NCI-H774 (cell line): ENCODE measurements at regions not wholly inside any gene's neighbourhood (a gene's known extent, or its start where the extent isn't known, plus 50 kb on each side); places are given as distances from the start of the nearest gene placed in this dataset.
"Not testable (repeated sequence)": the region's sequence is repeated elsewhere in the genome, so short reads cannot be mapped to it uniquely, and the experiment has no call there.

ENCODE experiments used
- DNase-seq: peaks from one replicate; lab custom pipeline; 2025; lab: John Stamatoyannopoulos, UW

- DNase-seq, result no peak
Observed at GRCh38 chr15:26260517-26261133, 397.5 kb upstream of the ATP10A start.

- DNase-seq, result no peak
Observed at GRCh38 chr15:26259581-26259980, 396.5 kb upstream of the ATP10A start.

GRCh38 chr15:26244782-26245181, 381.7 kb upstream of the ATP10A start:
- not testable (repeated sequence) for DNase-seq

GRCh38 chr15:26243382-26243781, 380.3 kb upstream of the ATP10A start:
- DNase-seq, result no peak

GRCh38 chr15:26242565-26243071, 379.5 kb upstream of the ATP10A start:
- DNase-seq, result no peak

GRCh38 chr15:26235864-26236263, 372.7 kb upstream of the ATP10A start:
- DNase-seq, result no peak

- DNase-seq, result no peak
Observed at GRCh38 chr15:26234976-26235767, 372.0 kb upstream of the ATP10A start.

GRCh38 chr15:26232691-26233090, 369.6 kb upstream of the ATP10A start:
- no peak for DNase-seq

GRCh38 chr15:26231096-26231495, 368.0 kb upstream of the ATP10A start:
- no peak for DNase-seq

- DNase-seq, result no peak
Observed at GRCh38 chr15:26224266-26224665, 361.1 kb upstream of the ATP10A start.

- DNase-seq, result no peak
Observed at GRCh38 chr15:26223720-26224119, 360.6 kb upstream of the ATP10A start.

GRCh38 chr15:26222781-26223180, 359.7 kb upstream of the ATP10A start:
- DNase-seq, result no peak

- not testable (repeated sequence) for DNase-seq
Observed at GRCh38 chr15:26217043-26217442, 353.9 kb upstream of the ATP10A start.

GRCh38 chr15:26214290-26214689, 351.2 kb upstream of the ATP10A start:
- DNase-seq, result no peak

- no peak for DNase-seq
Observed at GRCh38 chr15:26213427-26213826, 350.3 kb upstream of the ATP10A start.

GRCh38 chr15:26212109-26212508, 349.0 kb upstream of the ATP10A start:
- DNase-seq, result no peak

GRCh38 chr15:26210980-26211379, 347.9 kb upstream of the ATP10A start:
- DNase-seq, result no peak

- DNase-seq, result peak; percentile 1
Observed at GRCh38 chr15:26201177-26201858, 338.2 kb upstream of the ATP10A start.

- no peak for DNase-seq
Observed at GRCh38 chr15:26200427-26200826, 337.3 kb upstream of the ATP10A start.

- no peak for DNase-seq
Observed at GRCh38 chr15:26197719-26198118, 334.6 kb upstream of the ATP10A start.

- no peak for DNase-seq
Observed at GRCh38 chr15:26197060-26197459, 333.9 kb upstream of the ATP10A start.

GRCh38 chr15:26191193-26191592, 328.1 kb upstream of the ATP10A start:
- no peak for DNase-seq

GRCh38 chr15:26186138-26186537, 323.0 kb upstream of the ATP10A start:
- not testable (repeated sequence) for DNase-seq
